Endothelial cell of umbilical vein (primary cell): ENCODE measurements at regions not wholly inside any gene's neighbourhood (a gene's known extent, or its start where the extent isn't known, plus 50 kb on each side); places are given as distances from the start of the nearest gene placed in this dataset.

Source experiments
- BruUV-seq: library from RNA; stranded (reverse); fragments of 400-500 nt; replicated peaks from 2 replicates; lab custom pipeline; 2021; lab: Mats Ljungman, UMichigan
- CTCF ChIA-PET: fragments of 300-600, 350-600 bp; sonication (Branson Sonifier 250); formaldehyde crosslinking; loops from one replicate; lab custom pipeline; 2021; ENCODE audit warnings: antibody characterized with exemption, inconsistent platforms; lab: Charles Lee
- POLR2A ChIA-PET: fragments of 300-600, 350-600 bp; sonication (Branson Sonifier 250); formaldehyde crosslinking; loops from one replicate; lab custom pipeline; 2021; ENCODE audit warnings: antibody characterized with exemption, inconsistent platforms; lab: Charles Lee
- DNase-seq: peaks from one replicate; pipeline ENCODE4 v3.0.0-alpha.2; 2011; ENCODE audit warnings: low read depth, low spot score
- FAIRE-seq: peaks from 2 replicates; lab custom pipeline; 2011; peaks lifted over from hg19 to GRCh38; lab: Jason Lieb, UNC
- H2AFZ ChIP-seq: 2 replicates; pipeline ENCODE4 v1.6.0; 2012; ENCODE audit warnings: low read depth, low read length, control low read depth, inconsistent platforms
- H3K27ac ChIP-seq: 2 replicates; pipeline ENCODE4 v1.5.1; 2011; ENCODE audit warnings: low read depth, mild to moderate bottlenecking, control low read depth, low read length, moderate library complexity; ENCODE audit not compliant: insufficient read depth
- H3K27me3 ChIP-seq, 2 experiments: 2 replicates each; pipeline versions ENCODE4 v1.6.0 to v1.6.1; 2011; ENCODE audit warnings: low read length in 2 of 2, mixed read lengths in 1 of 2; ENCODE audit not compliant: control insufficient read depth in 2 of 2, insufficient read depth in 2 of 2
- H3K36me3 ChIP-seq, 2 experiments: 2 replicates in 1 of 2; 3 replicates in 1 of 2; pipeline ENCODE4 v1.5.1; 2011; ENCODE audit warnings: low read length in 2 of 2, mild to moderate bottlenecking in 1 of 2, moderate library complexity in 1 of 2; ENCODE audit not compliant: control insufficient read depth in 2 of 2, insufficient read depth in 2 of 2; ENCODE audit errors: extremely low read depth in 1 of 2
- H3K4me1 ChIP-seq: 3 replicates; pipeline ENCODE4 v1.5.1; 2011; ENCODE audit warnings: mild to moderate bottlenecking, low read length; ENCODE audit not compliant: control insufficient read depth, insufficient read depth; ENCODE audit errors: extremely low read depth
- H3K4me2 ChIP-seq: 2 replicates; pipeline ENCODE4 v1.6.1; 2011; ENCODE audit warnings: low read length, control low read depth, mixed read lengths; ENCODE audit not compliant: insufficient read depth
- H3K4me3 ChIP-seq, 3 experiments: fragments of 200-600 bp in 1 of 3; sonication (generic), shearing (Covaris generic) in 1 of 3; replicated peaks in 1 of 3; 2 replicates each; pipeline ENCODE4 v1.5.1; 2011 to 2016; ENCODE audit warnings: control low read depth in 3 of 3, low read length in 3 of 3, mild to moderate bottlenecking in 2 of 3, inconsistent platforms in 1 of 3, low read depth in 1 of 3, moderate library complexity in 1 of 3; ENCODE audit not compliant: insufficient read depth in 1 of 3
- H3K79me2 ChIP-seq: 2 replicates; pipeline ENCODE4 v1.6.0; 2012; ENCODE audit warnings: low read length, inconsistent platforms; ENCODE audit not compliant: control insufficient read depth, insufficient read depth
- H3K9ac ChIP-seq: replicated peaks from 2 replicates; pipeline ENCODE3; 2011; ENCODE audit warnings: low read length, control low read depth; ENCODE audit not compliant: insufficient read depth; ENCODE audit errors: extremely low read depth
- H3K9me1 ChIP-seq: replicated peaks from 3 replicates; pipeline ENCODE4 v1.6.0; 2011; ENCODE audit warnings: mild to moderate bottlenecking, low read length; ENCODE audit not compliant: control insufficient read depth, insufficient read depth; ENCODE audit errors: extremely low read depth
- H3K9me3 ChIP-seq: replicated peaks from 2 replicates; pipeline ENCODE4 v1.5.1; 2012; ENCODE audit warnings: low read length, inconsistent platforms; ENCODE audit not compliant: control insufficient read depth, insufficient read depth
- H4K20me1 ChIP-seq: replicated peaks from 2 replicates; pipeline ENCODE3; 2011; ENCODE audit warnings: mild to moderate bottlenecking, low read length; ENCODE audit not compliant: control insufficient read depth, insufficient read depth; ENCODE audit errors: extremely low read depth
- EZH2 ChIP-seq: IDR thresholded peaks from 2 replicates; pipeline ENCODE4 v1.6.1; 2012; ENCODE audit warnings: borderline replicate concordance, low read depth, mild to moderate bottlenecking, moderate library complexity, low read length, inconsistent platforms; ENCODE audit not compliant: severe bottlenecking
- FOS ChIP-seq: IDR thresholded peaks from 2 replicates; pipeline ENCODE4 v1.6.1; 2011; ENCODE audit warnings: mild to moderate bottlenecking, low read length, moderate library complexity, borderline replicate concordance; ENCODE audit not compliant: insufficient read depth
- GATA2 ChIP-seq: IDR thresholded peaks from 2 replicates; pipeline ENCODE4 v1.7.0; 2011; ENCODE audit warnings: low read depth, mild to moderate bottlenecking, moderate library complexity, mixed read lengths, low read length; ENCODE audit not compliant: insufficient read length, insufficient read depth
- JUN ChIP-seq: IDR thresholded peaks from 2 replicates; pipeline ENCODE4 v1.6.1; 2011; ENCODE audit warnings: borderline replicate concordance, low read depth; ENCODE audit not compliant: insufficient read length, insufficient read depth
- MYC ChIP-seq: IDR thresholded peaks from one replicate; pipeline ENCODE4 v1.6.1; 2011; ENCODE audit warnings: mild to moderate bottlenecking, low read depth, low read length
- POLR2A ChIP-seq: IDR thresholded peaks from 2 replicates; pipeline ENCODE4 v1.6.1; 2012; ENCODE audit warnings: low read depth, mild to moderate bottlenecking, control low read depth, low read length
- POLR2AphosphoS5 ChIP-seq: IDR thresholded peaks from 2 replicates; pipeline ENCODE4 v1.6.1; 2012; ENCODE audit warnings: low read depth, mild to moderate bottlenecking, control low read depth, low read length, moderate library complexity; ENCODE audit not compliant: insufficient read depth
- dilution Hi-C: fragments of 300-500 bp; cut with MboI; formaldehyde crosslinking; loops from one replicate; pipeline ENCODE4 v1.15.0; 2019; ENCODE audit warnings: low sequenced_read_pairs; ENCODE audit not compliant: extremely low pct_ligation_motif_present
- intact Hi-C: fragments of 100-400 bp; cut with micrococcal nuclease; formaldehyde crosslinking; loops from one replicate; pipeline ENCODE4 v1.10.0; 2022
- TF ChIP-seq, protein P1 (sequence below), 2 donors: IDR thresholded peaks; 1 replicate in 1 of 2; 2 replicates in 1 of 2; pipeline ENCODE4 v1.5.1; 2011; ENCODE audit warnings: low read length in 2 of 2, mild to moderate bottlenecking in 2 of 2, moderate library complexity in 2 of 2, control low read depth in 1 of 2, inconsistent platforms in 1 of 2, low read depth in 1 of 2; ENCODE audit not compliant: insufficient read depth in 1 of 2; ENCODE audit errors: extremely low read depth in 1 of 2
- TF ChIP-seq, protein P2 (sequence below): IDR thresholded peaks from 2 replicates; pipeline ENCODE4 v1.6.1; 2011; ENCODE audit not compliant: insufficient read depth, insufficient read length

DNA sequence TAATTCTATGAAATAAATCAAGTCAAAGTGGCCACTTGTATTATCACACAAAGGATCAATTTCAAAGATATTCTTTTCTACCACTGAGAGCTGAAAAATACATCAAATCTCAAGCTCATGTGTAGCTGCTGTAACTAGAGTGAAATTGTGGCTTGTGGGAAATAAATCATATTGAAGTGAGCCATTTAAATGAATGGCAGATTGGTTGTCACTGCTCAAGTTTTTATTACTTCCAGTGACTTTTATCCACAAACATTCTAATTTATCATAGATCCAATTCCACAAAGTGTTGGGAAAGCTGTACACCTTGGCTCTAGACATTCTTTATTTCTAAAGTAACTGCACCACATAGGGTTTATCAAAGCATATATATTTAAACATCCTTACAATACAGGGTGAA, 285.4 kb downstream of the CNTN3 start:
- Histone ChIP-seq H3K9ac (no peak overlapping the region), H3K4me3 (no peak overlapping the region), H3K27ac (no peak overlapping the region), H3K36me3 (no peaks in the 10 kb centered on the region), H2AFZ (no peak overlapping the region), H3K4me2 (no peak overlapping the region), H3K27me3 (no peaks in the 10 kb centered on the region), H3K9me1 (no peaks in the 10 kb centered on the region), H3K9me3 (no peaks in the 10 kb centered on the region), H4K20me1 (no peaks in the 10 kb centered on the region), H3K79me2 (no peaks in the 10 kb centered on the region), H3K4me1 (no peaks in the 10 kb centered on the region)
- CTCF ChIA-PET: no interaction called here
- intact Hi-C loops (no loop called here), dilution Hi-C loops (no loop called here)
- POLR2A ChIA-PET: no interaction called here
- TF ChIP-seq, protein P1, sequence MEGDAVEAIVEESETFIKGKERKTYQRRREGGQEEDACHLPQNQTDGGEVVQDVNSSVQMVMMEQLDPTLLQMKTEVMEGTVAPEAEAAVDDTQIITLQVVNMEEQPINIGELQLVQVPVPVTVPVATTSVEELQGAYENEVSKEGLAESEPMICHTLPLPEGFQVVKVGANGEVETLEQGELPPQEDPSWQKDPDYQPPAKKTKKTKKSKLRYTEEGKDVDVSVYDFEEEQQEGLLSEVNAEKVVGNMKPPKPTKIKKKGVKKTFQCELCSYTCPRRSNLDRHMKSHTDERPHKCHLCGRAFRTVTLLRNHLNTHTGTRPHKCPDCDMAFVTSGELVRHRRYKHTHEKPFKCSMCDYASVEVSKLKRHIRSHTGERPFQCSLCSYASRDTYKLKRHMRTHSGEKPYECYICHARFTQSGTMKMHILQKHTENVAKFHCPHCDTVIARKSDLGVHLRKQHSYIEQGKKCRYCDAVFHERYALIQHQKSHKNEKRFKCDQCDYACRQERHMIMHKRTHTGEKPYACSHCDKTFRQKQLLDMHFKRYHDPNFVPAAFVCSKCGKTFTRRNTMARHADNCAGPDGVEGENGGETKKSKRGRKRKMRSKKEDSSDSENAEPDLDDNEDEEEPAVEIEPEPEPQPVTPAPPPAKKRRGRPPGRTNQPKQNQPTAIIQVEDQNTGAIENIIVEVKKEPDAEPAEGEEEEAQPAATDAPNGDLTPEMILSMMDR (IDR thresholded peaks at IDR 0.05; ENCODE audit: extremely low read depth in 1 of 2, insufficient read depth in 1 of 2, low read depth in 1 of 2, low read length in 2 of 2): no peak
- TF ChIP-seq POLR2A (no peak), JUN (no peak), MYC (no peak), FOS (no peak), EZH2 (no peak), GATA2 (no peak), POLR2AphosphoS5 (no peak)
- TF ChIP-seq, protein P2, sequence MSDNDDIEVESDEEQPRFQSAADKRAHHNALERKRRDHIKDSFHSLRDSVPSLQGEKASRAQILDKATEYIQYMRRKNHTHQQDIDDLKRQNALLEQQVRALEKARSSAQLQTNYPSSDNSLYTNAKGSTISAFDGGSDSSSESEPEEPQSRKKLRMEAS: no peak
- DNase-seq (no peak), FAIRE-seq (no peak)
- BruUV-seq: no TSS peak
